ENCODE measurements at regions not wholly inside any gene's neighbourhood (a gene's known extent, or its start where the extent isn't known, plus 50 kb on each side); places are given as distances from the start of the nearest gene placed in this dataset.

DNA sequence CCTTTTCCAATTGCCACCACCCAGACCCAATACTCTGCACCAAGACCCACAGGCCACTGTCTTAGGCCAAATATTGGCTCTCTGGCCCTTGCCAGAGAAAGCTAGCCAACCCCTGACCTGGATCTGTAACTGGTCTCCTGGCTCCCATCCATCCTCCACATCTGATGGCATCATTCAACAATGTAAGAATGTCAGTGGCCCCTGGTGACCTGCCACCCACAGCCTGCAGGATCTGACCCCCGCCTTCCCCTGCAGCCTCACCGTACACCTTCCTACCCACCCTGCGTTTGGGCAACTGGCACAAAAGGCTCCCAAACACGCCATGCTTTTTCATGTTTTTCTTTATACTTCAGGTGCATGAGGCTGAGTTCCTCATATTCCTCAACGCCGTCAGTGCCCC is 60.0 kb upstream of the ASAP2 start:
- TF ChIP-seq EZH2 (IDR thresholded peaks at IDR 0.05; ENCODE audit: borderline replicate concordance, low read depth, low read length, poor library complexity, severe bottlenecking): no peak
- TF ChIP-seq, protein P1, sequence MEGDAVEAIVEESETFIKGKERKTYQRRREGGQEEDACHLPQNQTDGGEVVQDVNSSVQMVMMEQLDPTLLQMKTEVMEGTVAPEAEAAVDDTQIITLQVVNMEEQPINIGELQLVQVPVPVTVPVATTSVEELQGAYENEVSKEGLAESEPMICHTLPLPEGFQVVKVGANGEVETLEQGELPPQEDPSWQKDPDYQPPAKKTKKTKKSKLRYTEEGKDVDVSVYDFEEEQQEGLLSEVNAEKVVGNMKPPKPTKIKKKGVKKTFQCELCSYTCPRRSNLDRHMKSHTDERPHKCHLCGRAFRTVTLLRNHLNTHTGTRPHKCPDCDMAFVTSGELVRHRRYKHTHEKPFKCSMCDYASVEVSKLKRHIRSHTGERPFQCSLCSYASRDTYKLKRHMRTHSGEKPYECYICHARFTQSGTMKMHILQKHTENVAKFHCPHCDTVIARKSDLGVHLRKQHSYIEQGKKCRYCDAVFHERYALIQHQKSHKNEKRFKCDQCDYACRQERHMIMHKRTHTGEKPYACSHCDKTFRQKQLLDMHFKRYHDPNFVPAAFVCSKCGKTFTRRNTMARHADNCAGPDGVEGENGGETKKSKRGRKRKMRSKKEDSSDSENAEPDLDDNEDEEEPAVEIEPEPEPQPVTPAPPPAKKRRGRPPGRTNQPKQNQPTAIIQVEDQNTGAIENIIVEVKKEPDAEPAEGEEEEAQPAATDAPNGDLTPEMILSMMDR (conservative IDR thresholded peaks at IDR 0.05; ENCODE audit: low read depth, low read length): no peak
